ENCODE measurements at regions not wholly inside any gene's neighbourhood (a gene's known extent, or its start where the extent isn't known, plus 50 kb on each side); places are given as distances from the start of the nearest gene placed in this dataset.

DNA sequence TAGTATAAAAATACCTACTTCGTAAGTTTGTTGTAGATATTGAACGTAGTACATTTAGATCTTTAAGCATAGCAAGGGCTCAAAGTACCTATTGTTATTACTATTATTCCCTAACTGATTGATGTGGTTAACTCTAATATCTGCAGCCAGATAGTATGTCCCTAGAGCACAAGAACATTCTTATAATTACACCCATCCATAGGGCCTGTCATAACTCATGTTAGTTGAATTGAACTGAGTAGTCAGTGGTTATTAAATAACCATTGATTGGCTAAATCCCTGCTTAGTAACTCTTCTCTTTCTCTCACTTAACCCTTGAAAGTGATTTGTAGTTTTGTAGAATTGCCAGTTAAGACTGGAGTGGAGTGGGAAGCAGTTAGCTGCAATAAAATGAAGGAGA is 207.5 kb upstream of the HS3ST5 start:
- in situ Hi-C loops (cut with HindIII; ENCODE audit: low pct_ligation_motif_present, low pct_unique_long_range_greater_than_20kb, low sequenced_read_pairs), result no loop called here
- DNase-seq, result no peak

DNA sequence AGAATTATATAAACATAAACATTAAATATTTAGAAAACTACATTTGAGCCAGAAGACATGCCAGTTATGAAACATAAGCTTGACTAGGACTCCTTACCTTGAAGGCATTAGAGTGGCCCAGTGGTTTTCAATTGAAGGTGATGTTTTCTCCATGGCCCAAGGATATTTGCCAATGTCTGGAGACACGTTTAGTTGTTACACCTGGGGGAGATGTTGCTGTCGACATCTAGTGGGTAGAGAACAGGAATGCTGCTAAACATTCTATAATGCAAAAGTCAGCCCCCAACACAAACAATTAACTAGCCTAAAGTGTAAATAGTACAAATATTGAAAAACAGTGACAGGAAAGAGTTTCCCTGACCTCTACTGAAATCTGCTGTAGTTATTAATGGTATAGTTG is 200.9 kb upstream of the HS3ST5 start:
- in situ Hi-C loops (cut with HindIII; ENCODE audit: low pct_ligation_motif_present, low pct_unique_long_range_greater_than_20kb, low sequenced_read_pairs), result no loop called here
- no peak for DNase-seq

GRCh38 chr6:114541794-114542193 is 199.0 kb upstream of the HS3ST5 start:
- no peak for DNase-seq
- in situ Hi-C loops (cut with HindIII; ENCODE audit: low pct_ligation_motif_present, low pct_unique_long_range_greater_than_20kb, low sequenced_read_pairs), result no loop called here

DNA sequence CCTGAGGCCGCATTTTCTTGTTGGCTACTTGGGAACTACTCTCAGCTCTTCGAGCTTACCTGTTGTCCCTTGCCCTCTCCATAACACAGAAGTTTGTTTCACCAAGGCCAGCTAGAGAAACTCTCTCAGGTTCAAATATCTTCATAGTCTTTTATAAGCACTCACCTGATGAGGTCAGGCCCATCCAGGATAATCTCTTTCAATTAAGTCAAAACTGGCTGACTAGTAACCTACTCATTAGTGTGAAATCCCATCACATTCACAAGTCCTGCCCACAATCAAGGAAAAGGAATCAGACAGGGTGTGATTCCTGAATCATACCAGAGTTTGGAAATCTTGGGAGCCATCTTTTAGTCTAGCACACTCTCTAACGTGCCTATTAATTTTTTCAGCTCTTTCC is 195.2 kb upstream of the HS3ST5 start:
- in situ Hi-C loops (cut with HindIII; ENCODE audit: low pct_ligation_motif_present, low pct_unique_long_range_greater_than_20kb, low sequenced_read_pairs), result no loop called here
- no peak for DNase-seq

- in situ Hi-C loops (cut with HindIII; ENCODE audit: low pct_ligation_motif_present, low pct_unique_long_range_greater_than_20kb, low sequenced_read_pairs), result no loop called here
- no peak for DNase-seq
These were observed 192.0 kb upstream of the HS3ST5 start for GRCh38 chr6:114534813-114535212.

DNA sequence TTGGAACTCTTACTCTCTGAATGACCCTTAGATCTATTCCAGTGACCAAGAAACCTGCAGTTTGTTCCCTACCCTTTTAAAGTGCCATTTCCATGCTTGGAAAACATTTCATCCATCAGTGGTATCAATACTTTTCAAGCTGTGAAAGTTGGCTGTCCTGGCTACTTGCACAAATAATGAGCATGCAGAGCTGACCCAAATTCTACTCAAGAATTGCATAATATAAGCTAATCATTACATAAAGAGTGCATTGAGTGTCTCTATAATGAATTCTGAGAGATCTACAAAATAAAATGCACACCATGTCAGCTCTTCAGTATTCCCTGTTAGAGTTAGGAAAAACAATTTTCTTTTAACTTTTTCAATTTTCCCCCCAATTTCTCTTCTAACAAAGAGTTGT is 181.3 kb upstream of the HS3ST5 start:
- in situ Hi-C loops (cut with HindIII; ENCODE audit: low pct_ligation_motif_present, low pct_unique_long_range_greater_than_20kb, low sequenced_read_pairs), result no loop called here
- DNase-seq, result no peak

- in situ Hi-C loops (cut with HindIII; ENCODE audit: low pct_ligation_motif_present, low pct_unique_long_range_greater_than_20kb, low sequenced_read_pairs), result no loop called here
- DNase-seq, result no peak
These were observed 180.7 kb upstream of the HS3ST5 start for GRCh38 chr6:114523508-114523907.

GRCh38 chr6:114521926-114522325 is 179.1 kb upstream of the HS3ST5 start:
- in situ Hi-C loops (cut with HindIII; ENCODE audit: low pct_ligation_motif_present, low pct_unique_long_range_greater_than_20kb, low sequenced_read_pairs), result no loop called here
- no peak for DNase-seq

GRCh38 chr6:114520976-114521375 is 178.2 kb upstream of the HS3ST5 start:
- in situ Hi-C loops (cut with HindIII; ENCODE audit: low pct_ligation_motif_present, low pct_unique_long_range_greater_than_20kb, low sequenced_read_pairs), result no loop called here

GRCh38 chr6:114514170-114514569 is 171.3 kb upstream of the HS3ST5 start:
- no peak for DNase-seq
- in situ Hi-C loops (cut with HindIII; ENCODE audit: low pct_ligation_motif_present, low pct_unique_long_range_greater_than_20kb, low sequenced_read_pairs), result no loop called here

More at GRCh38 chr6:114520976-114521375, 178.2 kb upstream of the HS3ST5 start:
- no peak for DNase-seq

GRCh38 chr6:114471450-114471849 is 128.6 kb upstream of the HS3ST5 start:
- in situ Hi-C loops (cut with HindIII; ENCODE audit: low pct_ligation_motif_present, low pct_unique_long_range_greater_than_20kb, low sequenced_read_pairs), result no loop called here
- DNase-seq, result no peak

- no peak for DNase-seq
- in situ Hi-C loops (cut with HindIII; ENCODE audit: low pct_ligation_motif_present, low pct_unique_long_range_greater_than_20kb, low sequenced_read_pairs), result no loop called here
These were observed 125.1 kb upstream of the HS3ST5 start for GRCh38 chr6:114467931-114468330.

- in situ Hi-C loops (cut with HindIII; ENCODE audit: low pct_ligation_motif_present, low pct_unique_long_range_greater_than_20kb, low sequenced_read_pairs), result no loop called here
- DNase-seq, result no peak
These were observed 122.7 kb upstream of the HS3ST5 start for GRCh38 chr6:114465511-114465910.

DNA sequence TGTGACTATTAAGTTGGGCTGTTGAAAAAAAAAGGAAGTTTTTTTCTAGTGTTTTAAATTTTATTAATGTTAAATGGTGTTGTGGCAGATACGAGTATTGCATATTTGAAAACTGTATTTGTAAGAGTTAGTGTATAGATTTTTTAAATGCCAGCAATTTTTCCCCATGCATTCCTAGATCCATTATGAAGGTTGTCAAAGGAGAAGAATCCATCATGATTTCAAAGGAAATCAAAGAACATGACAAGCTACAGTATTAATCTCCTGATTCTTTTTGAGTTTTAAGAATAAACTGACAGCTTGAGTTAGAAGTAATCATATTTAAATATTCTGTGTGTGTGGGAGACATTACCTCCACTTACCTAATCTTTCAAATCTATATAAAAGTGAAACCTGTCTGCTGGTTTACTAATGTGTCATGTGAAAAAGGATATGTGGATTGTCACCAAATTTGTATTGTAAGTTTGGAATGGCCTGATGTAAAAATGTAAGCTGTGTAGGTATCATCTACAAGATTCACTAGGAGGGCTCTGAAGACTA is 111.0 kb upstream of the HS3ST5 start:
- in situ Hi-C loops (cut with HindIII; ENCODE audit: low pct_ligation_motif_present, low pct_unique_long_range_greater_than_20kb, low sequenced_read_pairs), result no loop called here
- no peak for DNase-seq

- in situ Hi-C loops (cut with HindIII; ENCODE audit: low pct_ligation_motif_present, low pct_unique_long_range_greater_than_20kb, low sequenced_read_pairs), result no loop called here
- DNase-seq, result no peak
These were observed 110.1 kb upstream of the HS3ST5 start for GRCh38 chr6:114452785-114453401.

DNA sequence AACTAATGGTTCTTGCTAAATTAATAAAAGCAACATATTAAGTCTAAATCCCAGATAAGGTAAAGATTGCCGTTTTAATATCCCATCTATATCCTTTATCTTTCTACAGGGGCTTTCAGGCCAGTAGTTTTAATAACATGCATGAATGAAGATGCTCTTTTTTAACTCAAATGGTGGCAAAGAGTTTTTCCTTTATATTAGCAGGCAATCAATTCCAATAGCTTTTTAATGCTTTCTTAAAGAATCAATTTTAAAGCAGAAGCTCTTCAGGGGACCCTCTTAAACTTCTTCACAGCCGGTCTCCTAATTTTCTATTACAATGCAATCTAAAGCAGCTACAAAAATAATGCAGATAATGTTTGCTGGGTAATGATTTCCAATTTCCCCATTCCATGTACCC is 107.8 kb upstream of the HS3ST5 start:
- DNase-seq, result no peak
- in situ Hi-C loops (cut with HindIII; ENCODE audit: low pct_ligation_motif_present, low pct_unique_long_range_greater_than_20kb, low sequenced_read_pairs), result no loop called here

GRCh38 chr6:114449659-114450058 is 106.8 kb upstream of the HS3ST5 start:
- no peak for DNase-seq
- in situ Hi-C loops (cut with HindIII; ENCODE audit: low pct_ligation_motif_present, low pct_unique_long_range_greater_than_20kb, low sequenced_read_pairs), result no loop called here

DNA sequence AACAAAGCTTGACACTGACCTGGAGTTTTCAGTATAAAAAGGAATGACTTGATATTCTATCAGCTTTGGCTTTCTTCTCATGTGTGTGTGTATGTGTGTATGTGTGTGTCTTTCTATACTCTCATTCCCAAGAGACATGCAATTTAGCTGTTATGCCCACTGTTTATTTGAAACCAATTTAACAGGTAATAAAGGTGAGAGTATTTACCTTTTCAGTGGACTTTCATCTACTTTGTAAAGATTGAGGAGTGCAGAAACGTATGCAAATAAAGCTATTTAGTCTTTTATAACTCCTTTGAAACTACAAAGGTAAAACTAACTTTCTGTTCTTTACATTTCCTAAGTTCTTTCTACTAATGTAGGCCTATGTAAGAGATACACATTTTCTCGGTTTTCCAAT is 103.5 kb upstream of the HS3ST5 start:
- DNase-seq, result no peak
- in situ Hi-C loops (cut with HindIII; ENCODE audit: low pct_ligation_motif_present, low pct_unique_long_range_greater_than_20kb, low sequenced_read_pairs), result no loop called here

DNA sequence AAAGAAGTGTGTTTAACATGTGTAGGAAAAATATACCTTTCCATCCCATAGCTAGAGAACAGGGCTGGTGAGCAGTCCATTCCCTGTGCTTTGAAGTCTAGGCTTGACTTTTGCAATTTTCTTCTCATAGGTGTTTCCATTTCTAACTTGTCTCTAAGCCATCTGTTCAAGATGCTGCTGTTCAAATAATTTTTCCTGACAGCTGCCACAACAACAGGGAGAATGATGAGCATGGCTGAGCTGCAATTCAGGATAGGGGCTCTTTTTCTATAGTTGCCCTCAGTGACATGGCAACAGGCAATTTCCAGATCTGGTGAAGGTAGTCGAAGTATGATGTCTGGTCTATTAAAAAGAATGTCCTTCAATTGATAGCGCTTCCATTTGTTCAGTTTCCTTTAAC is 103.0 kb upstream of the HS3ST5 start:
- in situ Hi-C loops (cut with HindIII; ENCODE audit: low pct_ligation_motif_present, low pct_unique_long_range_greater_than_20kb, low sequenced_read_pairs), result no loop called here
- no peak for DNase-seq

DNA sequence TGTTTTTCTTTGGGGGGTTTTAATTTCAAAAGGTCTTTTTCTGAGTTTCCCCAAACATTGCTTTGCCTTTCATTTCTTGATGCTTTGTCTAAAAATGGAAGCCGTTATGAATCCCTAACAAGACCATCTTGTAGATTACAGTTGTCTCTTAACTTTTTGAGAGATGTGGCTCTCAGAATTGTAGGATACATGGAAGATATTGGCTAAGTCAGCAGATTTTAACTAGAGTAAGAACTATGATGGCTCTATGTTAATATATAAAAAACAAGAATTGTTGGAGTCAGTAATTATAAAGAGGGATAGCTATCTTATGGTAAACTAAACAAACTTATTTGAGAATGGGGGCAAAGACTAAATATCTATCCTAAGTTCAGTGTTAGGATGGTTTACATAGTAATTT is 96.6 kb upstream of the HS3ST5 start:
- no peak for DNase-seq
- in situ Hi-C loops (cut with HindIII; ENCODE audit: low pct_ligation_motif_present, low pct_unique_long_range_greater_than_20kb, low sequenced_read_pairs), result no loop called here

- DNase-seq, result no peak
- in situ Hi-C loops (cut with HindIII; ENCODE audit: low pct_ligation_motif_present, low pct_unique_long_range_greater_than_20kb, low sequenced_read_pairs), result no loop called here
These were observed 94.4 kb upstream of the HS3ST5 start for GRCh38 chr6:114437235-114437634.
